GM18507 (cell line): ENCODE measurements at regions not wholly inside any gene's neighbourhood (a gene's known extent, or its start where the extent isn't known, plus 50 kb on each side); places are given as distances from the start of the nearest gene placed in this dataset.

ENCODE experiments used
- DNase-seq: peaks from one replicate; pipeline ENCODE4 v3.0.0; 2011; ENCODE audit warnings: low read depth; ENCODE audit not compliant: insufficient read length; ENCODE audit errors: extremely low spot score
- FAIRE-seq: peaks from 2 replicates; lab custom pipeline; 2011; peaks lifted over from hg19 to GRCh38; lab: Jason Lieb, UNC

DNA sequence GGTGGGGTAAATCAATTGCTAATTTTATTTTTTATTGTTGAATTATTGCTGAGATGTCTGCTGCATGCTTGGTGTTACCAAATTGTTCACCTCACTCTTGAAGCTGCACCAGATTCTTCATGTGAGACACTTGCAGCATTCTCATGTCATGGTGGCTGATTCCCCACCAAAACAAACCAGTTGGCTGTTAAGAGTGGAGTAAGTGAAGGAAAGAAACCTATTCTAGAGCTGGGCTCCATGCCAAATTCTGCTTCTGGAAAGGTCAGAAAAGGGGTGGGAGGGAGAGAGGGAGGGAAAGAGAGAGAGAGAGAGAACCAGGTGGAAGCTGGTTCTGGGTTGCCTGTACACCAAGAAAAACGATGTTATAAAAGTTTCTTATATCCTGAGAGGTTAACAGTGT lies 317.5 kb upstream of the THRB start:
- no peak for FAIRE-seq
- DNase-seq = no peak

DNA sequence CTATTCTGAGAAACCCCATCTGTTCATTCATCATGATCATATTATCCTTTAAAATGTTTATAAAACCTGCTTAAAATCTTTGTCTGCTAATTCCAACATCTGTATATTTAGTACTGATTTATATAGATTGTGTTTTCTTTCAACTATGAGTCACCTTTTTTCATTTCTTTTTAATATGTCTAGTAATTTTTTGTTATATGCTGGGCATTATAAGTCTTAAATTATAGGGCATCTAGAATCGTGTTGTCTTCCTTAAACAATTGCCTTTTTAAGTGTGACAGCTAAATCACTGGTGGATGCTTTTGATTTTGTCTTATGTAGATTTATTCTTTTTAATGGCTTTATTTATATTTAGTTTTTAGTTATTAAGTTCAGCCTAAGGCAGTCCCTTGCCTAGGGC lies 323.4 kb upstream of the THRB start:
- no peak for DNase-seq
- FAIRE-seq = no peak

DNA sequence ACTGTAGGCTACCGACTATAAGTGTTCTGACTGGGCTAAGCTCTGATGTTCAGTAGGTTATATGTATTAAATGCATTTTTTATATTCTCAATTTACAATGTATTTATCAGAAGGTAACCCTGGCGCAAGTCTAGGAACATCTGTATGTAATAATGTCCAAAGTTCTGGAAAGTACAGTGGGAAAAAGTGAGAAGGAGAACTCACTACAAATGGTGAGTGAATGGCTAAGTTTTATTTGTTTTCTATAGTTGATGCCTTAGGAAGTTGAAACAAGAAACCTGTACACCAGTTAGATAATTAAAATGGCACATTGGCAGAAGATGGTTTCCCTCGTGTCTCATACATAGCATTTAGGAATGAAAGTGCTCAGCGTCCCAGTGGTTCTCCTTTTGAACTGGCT lies 333.4 kb upstream of the THRB start:
- no peak for FAIRE-seq

DNA sequence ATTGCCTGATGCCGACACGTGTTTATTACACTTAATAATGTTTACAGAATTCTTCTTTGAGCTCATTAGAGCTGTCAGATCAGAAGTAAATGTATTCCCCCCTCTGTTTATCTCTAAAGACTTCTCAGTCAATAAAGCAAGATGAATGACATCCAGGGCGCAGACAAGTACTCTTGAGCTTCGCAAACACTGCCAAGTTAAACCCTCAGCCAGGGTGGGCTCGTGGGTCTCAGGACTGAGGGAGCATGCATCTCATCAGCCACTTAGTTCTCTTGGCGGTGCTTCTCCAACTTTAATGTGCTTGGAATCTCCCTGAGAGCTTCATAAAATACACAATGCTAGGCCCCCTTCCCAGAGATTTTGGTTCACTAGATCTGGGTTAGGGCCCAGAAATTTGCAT lies 333.9 kb upstream of the THRB start:
- FAIRE-seq = no peak
- no peak for DNase-seq

More for the DNA sequence above, 333.4 kb upstream of the THRB start:
- no peak for DNase-seq

DNA sequence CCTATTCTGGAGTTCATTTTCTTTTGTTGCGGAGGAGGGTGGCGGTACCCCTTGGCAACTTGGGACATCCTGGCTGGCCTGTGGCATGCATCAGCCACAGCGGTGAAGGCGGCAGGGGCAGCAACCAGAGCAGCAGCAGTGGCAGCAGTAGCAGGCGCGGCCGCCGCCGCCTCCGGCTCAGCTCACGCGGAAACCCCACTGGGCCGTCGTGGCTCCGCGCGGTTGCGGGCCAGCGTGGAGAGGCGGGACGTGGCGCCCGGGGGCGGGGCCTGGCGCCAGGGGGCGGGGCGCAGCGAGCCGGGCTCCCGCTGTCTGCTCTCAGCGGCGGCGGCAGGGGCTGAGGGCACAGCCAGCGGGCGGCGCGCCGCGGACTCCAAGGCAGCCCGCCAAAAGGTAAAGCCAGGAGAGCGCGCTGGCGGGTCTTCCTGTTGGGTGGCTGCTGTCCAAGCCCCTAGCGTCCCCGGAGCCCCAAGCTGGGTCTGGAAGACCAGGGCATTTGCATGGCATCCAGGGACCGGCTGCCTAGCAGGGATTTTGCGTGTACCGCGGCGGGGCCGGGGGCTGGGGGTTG lies 334.4 kb upstream of the THRB start:
- DNase-seq (no peak), FAIRE-seq (no peak)

DNA sequence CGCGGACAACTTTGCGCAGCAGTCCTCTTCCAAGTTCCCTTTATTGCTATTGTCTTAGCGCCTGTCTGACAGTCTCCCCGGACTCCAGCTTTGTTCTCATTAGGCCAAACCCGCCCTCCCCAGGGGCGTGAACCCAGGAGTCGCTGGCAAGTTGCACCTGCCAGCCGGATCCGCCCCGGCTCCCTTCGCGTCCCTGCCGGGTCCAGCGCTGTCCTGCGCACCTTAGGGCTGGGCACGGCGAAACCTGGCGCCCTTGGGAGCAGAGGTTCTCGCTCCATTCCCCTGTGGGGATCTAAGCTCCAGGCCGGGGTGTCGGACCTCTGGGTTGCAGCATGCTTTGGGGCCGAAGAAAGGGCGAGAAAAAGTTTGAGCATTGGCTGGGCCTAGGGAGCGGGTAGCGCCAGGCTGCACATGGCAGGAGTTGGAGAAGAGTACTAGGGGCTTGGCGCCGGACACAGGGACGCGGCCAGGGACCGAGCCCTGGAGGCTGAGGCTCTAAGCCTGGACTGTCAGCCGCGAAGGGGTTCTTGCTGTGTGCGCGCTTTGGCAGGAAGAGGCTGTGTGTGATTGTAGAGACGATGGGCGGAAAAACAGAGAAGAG lies 335.1 kb upstream of the THRB start:
- no peak for FAIRE-seq
- no peak for DNase-seq

DNA sequence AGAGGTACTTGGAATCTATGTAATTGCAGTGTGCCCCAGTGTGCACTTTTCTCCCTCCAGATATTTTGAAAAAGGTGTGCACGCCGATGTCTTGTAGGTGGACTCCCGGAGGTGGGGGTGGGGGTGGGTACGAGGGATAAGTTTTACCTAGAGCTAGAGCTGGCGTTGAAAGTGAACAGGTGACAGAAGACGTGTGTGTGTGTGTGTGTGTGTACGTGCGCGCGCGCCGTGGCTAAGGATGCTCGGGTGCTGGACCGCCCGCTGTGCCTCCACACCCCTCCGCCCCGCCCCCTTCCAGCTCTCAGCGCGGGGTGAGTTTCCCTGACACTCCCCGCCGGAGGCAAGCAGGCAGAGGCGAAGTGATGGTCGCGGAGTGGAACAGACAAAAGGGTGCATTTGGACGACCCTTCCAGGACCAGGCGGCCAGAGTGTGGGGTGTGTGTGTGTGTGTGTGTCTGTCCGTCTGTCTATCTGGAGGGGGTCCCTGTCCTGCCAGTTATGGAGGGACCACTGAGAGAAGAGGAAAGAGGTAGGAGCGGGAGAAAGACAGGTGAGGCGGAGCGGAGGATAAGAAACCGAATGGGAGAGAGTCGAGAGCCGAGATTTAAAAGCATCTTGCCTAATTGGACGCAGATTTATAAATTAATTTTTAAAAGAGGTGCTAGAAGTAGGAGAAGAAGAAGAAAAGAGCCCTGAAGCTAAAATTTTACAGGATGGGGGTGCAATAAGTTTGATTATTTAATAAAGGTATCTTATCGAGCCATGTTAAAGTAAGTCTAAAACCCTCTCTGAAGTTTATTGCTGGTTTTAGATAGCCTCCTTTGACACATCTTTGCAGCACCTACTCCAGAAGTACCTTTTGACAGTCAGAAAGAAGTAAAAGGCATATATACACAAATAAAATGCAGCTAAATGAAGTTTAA lies 335.8 kb upstream of the THRB start:
- FAIRE-seq (no peak), DNase-seq (no peak)

DNA sequence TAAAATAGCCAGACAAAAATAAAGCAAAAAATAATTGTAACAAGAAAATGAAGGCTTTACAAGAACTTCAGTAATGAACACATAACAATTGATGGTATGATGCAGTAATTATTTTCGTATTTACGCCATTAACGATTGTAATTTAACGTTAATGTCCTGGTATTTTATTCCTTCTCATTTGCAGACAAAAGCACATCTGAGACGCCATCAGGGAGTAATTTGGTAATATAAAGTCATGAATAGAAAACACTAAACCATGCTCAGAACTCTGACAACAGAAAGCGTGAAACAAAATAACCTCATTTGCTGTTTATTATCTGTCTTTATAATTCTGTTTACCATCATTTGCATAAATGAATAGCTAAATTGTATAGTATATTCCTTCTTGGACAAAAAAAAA lies 336.6 kb upstream of the THRB start:
- FAIRE-seq (no peak), DNase-seq (no peak)

DNA sequence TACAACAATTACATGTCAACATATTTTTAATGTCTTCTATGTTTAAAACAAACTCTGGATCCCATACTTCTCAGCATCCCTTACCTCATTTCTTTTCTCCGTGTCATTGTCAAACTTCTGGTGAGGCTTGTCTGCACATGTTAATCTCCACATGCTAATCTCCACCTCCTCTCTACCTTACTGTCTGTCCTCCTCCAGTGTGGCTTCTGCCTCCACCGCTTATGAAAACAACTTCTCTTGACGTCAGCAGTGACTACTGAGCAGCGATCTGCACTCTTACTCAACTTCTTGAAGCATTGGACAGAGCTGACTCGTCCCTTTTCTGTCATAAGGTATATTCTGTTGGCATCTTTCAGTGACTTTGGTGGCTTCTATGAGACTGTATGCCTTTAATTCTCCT lies 338.2 kb upstream of the THRB start:
- no peak for FAIRE-seq
- no peak for DNase-seq

DNA sequence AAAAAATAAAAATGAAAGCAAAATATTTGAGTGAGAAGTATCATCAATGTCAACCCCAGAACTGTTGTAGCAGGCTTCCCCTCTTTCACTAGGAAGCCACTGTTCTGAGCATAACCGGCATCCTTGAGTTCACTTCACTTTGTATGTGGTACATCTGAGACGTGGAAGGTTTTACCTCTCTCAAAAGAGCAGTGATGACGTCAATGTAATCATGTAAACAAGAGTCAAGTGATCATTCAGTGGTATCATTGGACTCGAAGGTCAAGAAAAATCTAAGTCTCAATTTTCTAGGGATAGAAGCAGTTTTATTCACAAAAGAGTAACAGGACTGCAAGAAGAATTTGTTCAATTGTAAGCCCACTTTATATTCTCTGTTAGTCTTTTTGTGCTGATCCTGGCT lies 339.8 kb upstream of the THRB start:
- FAIRE-seq = no peak
- DNase-seq = no peak

DNA sequence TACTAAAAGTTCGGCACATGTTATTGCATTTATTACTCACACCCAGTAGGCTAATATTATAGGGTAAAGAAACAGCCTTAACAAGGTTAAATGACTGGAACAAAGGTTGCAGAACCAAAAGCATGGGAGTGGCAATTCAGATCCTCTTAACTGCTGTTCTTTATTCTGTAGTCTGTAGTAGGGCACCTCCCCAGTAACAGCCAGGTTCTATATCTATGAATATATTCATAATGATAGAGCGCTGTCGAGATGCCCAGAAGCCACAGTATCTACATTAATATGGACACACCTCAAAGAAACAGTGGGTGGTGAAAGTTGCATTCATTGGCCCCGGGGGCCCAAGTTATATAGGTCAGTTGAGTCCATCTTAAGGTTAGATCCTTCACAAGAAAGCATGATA lies 340.9 kb upstream of the THRB start:
- no peak for FAIRE-seq

DNA sequence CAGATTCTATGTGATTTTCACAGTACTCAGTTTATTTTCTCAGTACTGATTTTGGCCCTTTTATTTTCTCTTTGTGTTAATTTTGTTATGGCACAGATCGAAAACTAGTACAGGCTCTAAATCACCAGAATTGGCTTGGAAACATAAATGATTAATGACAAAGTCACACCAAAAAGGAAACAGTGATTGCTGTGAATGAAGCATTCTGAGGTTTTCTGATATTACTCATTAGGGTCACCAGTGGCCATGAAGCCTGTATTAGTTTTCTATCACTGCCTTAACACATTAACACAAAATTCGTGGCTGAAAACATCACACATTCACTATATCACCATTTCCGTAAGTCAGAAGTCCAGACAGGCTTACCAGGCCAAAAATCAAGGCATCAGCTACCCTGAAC lies 343.0 kb upstream of the THRB start:
- FAIRE-seq (no peak), DNase-seq (no peak)

More for the DNA sequence above, 340.9 kb upstream of the THRB start:
- DNase-seq = no peak

DNA sequence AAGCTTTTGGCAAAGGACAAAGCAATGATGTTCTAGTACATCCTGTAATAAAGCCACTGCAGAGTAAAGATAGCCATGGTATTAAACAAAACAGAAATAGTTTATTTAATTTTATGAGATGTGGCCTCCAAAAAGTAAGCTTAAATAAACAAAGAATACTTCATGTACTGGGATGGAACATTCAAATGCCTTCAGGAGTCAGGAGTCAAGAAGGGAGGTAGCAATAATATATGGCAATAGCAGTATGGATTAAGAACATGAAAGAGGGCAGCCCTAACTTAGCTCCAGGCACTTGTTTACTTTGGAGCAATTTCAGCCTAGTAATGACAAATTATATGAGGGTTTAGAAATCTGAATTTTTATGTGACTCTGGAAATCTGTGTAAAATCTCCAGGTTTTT lies 343.9 kb upstream of the THRB start:
- DNase-seq = no peak
- FAIRE-seq = no peak

DNA sequence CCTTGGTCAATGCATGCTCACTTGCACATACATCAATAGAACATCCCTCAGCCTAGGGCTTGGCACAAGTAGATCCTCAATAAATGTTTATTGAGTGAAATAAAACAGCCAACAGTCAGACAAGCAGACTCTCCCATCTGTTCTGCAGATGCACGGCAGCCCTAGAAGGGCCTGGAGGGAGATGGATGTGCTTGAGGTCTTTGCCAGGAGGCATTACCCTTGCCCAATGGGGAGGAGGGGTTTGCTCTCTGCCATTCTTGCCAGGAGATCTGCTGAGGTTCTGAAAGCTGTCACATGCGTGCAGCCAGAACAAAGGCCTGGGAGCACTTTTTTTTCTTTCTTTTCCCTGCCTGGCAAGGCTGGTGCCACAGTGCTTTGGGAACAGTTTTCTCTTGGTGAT lies 349.3 kb upstream of the THRB start:
- DNase-seq (no peak), FAIRE-seq (no peak)

DNA sequence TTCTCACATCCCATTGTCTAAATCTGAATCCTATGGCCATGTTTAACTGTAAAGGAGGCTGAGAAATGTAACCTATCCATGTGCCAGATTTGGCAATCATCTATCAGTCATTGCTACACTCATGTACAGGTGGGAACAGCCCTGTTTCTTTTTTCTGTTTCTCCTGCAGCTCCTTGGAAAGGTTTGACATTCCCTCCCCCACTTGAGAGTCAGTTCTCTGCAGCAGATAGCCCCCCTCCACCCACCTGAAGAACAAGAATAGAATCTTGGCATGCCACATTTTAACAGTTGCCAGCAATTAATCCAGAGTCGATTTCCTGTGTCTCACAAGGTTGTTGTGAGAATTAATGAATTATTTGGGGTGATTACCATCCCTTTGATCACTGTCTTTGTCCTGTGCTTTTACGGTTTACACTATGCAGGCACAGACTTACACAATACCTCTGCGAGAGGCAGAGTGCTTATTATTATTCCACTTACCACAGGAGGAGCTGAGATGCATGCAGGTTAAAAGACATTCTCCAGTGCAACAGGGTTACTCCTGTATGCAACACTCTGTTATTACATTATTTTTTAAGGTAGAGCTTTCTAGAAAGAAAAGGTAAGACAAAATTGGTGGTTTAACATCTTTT lies 351.0 kb upstream of the THRB start:
- FAIRE-seq (no peak), DNase-seq (no peak)

DNA sequence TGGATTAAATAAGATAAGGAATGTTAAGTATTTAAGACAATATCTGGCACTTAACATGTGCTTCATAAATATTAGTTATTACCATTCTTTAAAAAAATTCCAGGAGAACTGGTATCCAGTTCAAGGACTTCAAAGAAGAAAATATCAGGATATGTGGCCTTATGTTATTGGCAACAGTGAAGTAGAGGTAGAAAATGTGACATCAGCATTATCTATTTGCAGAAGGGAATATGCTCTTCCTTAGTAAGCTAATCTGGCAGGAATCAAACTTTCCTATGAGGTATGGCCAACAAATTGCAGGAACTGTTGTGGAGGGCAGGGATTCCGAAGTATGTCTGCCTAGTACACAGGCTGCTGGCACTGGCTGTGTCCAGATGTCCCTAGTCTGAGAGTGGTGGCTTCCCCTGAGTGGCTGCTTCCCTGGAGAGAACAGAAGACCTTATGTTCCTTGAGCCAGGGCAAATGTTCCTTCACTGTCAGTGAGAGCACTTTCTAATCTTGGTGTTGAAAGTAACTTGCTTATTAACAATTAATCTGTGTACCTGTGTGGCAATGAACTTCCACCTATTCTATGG lies 351.7 kb upstream of the THRB start:
- FAIRE-seq = no peak
- no peak for DNase-seq

DNA sequence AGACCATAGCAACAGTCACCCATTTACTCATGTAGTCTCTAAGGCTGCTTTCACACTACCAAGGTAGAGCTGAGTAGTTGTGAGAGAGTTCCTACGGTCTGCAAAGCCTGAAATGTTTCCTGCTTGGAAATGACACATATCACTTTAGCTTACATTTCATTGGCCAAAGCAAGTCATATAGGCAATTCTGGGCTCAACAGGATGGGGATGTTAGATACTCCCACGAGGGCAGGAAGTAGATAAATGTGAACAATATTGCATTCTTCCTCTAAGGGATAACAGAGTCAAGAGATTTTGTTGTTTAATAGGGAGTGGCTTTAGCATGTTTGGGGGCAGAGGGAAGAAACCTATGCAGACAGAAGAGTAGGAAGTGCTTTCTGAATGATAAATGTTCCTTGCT lies 355.6 kb upstream of the THRB start:
- DNase-seq (no peak), FAIRE-seq (no peak)

DNA sequence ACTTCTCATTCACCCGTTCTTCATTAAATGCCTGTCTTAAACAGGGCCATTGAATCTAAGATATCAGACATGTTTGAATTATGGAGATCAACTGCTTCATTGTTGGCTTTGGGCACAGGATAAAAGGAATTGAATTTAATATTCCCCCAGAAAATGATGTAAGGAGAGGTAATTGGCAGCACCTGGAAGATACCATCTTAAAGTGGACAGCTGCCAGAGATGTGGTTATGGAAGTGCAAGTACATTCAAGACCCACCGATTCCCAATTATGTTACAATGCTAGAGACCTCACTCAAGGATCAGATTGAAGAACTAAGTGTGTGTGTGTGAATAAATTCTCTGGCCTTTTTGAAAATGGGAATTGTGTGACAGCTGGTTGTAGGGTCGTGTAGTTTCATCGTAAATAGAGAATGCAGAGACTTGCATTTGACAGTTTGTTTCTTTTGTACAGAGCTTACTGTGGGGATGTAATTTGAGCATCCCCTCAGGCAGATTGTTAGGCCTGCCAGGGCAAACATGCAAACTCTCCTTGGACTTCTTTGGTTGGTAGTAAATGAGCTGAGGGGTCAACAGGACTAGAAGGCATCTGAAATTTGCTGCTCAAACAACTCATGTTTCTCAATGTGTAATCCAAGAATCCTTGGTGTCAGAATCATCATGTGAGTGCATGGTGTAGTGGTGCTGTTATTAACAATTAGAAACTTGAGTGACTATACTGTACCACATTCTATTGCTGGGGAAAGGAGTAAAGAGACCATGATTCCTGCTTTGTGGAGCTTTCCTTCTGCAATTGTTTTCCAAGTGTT lies 359.2 kb upstream of the THRB start:
- DNase-seq (no peak), FAIRE-seq (no peak)

DNA sequence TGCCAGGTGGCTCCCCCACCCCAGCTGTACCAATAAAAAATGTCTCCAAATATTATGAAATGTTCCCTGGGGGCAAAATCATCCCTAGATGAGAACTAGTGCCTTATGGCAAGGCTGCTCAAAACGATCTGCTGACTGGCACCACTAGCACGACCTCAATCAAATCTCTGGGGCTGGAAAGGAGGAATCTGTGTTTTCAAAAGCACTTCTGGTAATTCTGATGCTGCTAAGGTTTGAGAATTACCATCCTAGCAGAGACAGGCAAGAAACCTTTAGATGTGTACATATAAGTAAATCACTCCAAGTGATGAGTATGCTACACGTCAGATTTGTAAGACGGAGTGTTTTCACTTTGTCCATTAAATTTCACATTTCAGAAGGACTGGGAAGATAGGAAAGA lies 360.1 kb upstream of the THRB start:
- FAIRE-seq (no peak), DNase-seq (no peak)
